ENCODE measurements at regions not wholly inside any gene's neighbourhood (a gene's known extent, or its start where the extent isn't known, plus 50 kb on each side); places are given as distances from the start of the nearest gene placed in this dataset.

GRCh38 chr11:129726179-129726578 is 89.5 kb upstream of the TMEM45B start:
- Histone ChIP-seq H3K79me2 (ENCODE audit: insufficient read depth, low read length) (no peaks in the 10 kb centered on the region), H2AFZ (ENCODE audit: low read depth, low read length, severe bottlenecking) (no peak overlapping the region), H3K9ac (ENCODE audit: low read length) (no peak overlapping the region), H3K27ac (ENCODE audit: low read depth, low read length) (no peak overlapping the region), H3K4me2 (ENCODE audit: low read depth, low read length, poor library complexity, severe bottlenecking) (no peak overlapping the region), H4K20me1 (ENCODE audit: low read depth, low read length) (no peaks in the 10 kb centered on the region), H3K9me3 (ENCODE audit: insufficient read depth, low read length) (no peaks in the 10 kb centered on the region), H3K27me3 (ENCODE audit: low read length) (no peaks in the 10 kb centered on the region), H3K4me3 (ENCODE audit: insufficient read depth, low read length, poor library complexity, severe bottlenecking) (no peak overlapping the region), H3K9me2 (replicated peaks; ENCODE audit: insufficient read depth, low read length) (no peaks in the 10 kb centered on the region), H3K36me3 (ENCODE audit: low read length) (no peaks in the 10 kb centered on the region), H3F3A (ENCODE audit: insufficient read depth) (no peaks in the 10 kb centered on the region)
- TF ChIP-seq EZH2phosphoT487 (conservative IDR thresholded peaks at IDR 0.05; ENCODE audit: low read length) (no peak), CTCF (IDR thresholded peaks at IDR 0.05; ENCODE audit: insufficient read depth, low read length, poor library complexity, severe bottlenecking) (no peak)

- Histone ChIP-seq H3K9me3 (ENCODE audit: insufficient read depth, low read length) (no peaks in the 10 kb centered on the region), H4K20me1 (ENCODE audit: low read depth, low read length) (no peaks in the 10 kb centered on the region), H3K36me3 (ENCODE audit: low read length) (no peaks in the 10 kb centered on the region), H3K4me2 (ENCODE audit: low read depth, low read length, poor library complexity, severe bottlenecking) (no peak overlapping the region), H3K9me2 (replicated peaks; ENCODE audit: insufficient read depth, low read length) (no peaks in the 10 kb centered on the region), H3K79me2 (ENCODE audit: insufficient read depth, low read length) (no peaks in the 10 kb centered on the region), H2AFZ (ENCODE audit: low read depth, low read length, severe bottlenecking) (no peak overlapping the region), H3K27me3 (ENCODE audit: low read length) (no peaks in the 10 kb centered on the region), H3K27ac (ENCODE audit: low read depth, low read length) (no peak overlapping the region), H3K4me3 (ENCODE audit: insufficient read depth, low read length, poor library complexity, severe bottlenecking) (no peak overlapping the region), H3K9ac (ENCODE audit: low read length) (no peak overlapping the region), H3F3A (ENCODE audit: insufficient read depth) (no peaks in the 10 kb centered on the region)
- TF ChIP-seq EZH2phosphoT487 (conservative IDR thresholded peaks at IDR 0.05; ENCODE audit: low read length) (no peak), CTCF (IDR thresholded peaks at IDR 0.05; ENCODE audit: insufficient read depth, low read length, poor library complexity, severe bottlenecking) (no peak)
Observed at GRCh38 chr11:129728581-129728980, 87.1 kb upstream of the TMEM45B start.

- Histone ChIP-seq H3K9me3 (ENCODE audit: insufficient read depth, low read length) (no peaks in the 10 kb centered on the region), H3F3A (ENCODE audit: insufficient read depth) (no peaks in the 10 kb centered on the region), H3K36me3 (ENCODE audit: low read length) (no peaks in the 10 kb centered on the region), H2AFZ (ENCODE audit: low read depth, low read length, severe bottlenecking) (no peak overlapping the region), H3K4me3 (ENCODE audit: insufficient read depth, low read length, poor library complexity, severe bottlenecking) (no peak overlapping the region), H3K79me2 (ENCODE audit: insufficient read depth, low read length) (no peaks in the 10 kb centered on the region), H3K9me2 (replicated peaks; ENCODE audit: insufficient read depth, low read length) (no peaks in the 10 kb centered on the region), H3K27ac (ENCODE audit: low read depth, low read length) (no peak overlapping the region), H3K9ac (ENCODE audit: low read length) (no peak overlapping the region), H3K27me3 (ENCODE audit: low read length) (no peaks in the 10 kb centered on the region), H4K20me1 (ENCODE audit: low read depth, low read length) (no peaks in the 10 kb centered on the region), H3K4me2 (ENCODE audit: low read depth, low read length, poor library complexity, severe bottlenecking) (no peak overlapping the region)
- no peak for TF ChIP-seq CTCF (IDR thresholded peaks at IDR 0.05; ENCODE audit: insufficient read depth, low read length, poor library complexity, severe bottlenecking)
- no peak for TF ChIP-seq EZH2phosphoT487 (conservative IDR thresholded peaks at IDR 0.05; ENCODE audit: low read length)
Observed at GRCh38 chr11:129729216-129729615, 86.4 kb upstream of the TMEM45B start.

All from SU-DHL-6 (cell line).